ENCODE measurements at regions not wholly inside any gene's neighbourhood (a gene's known extent, or its start where the extent isn't known, plus 50 kb on each side); places are given as distances from the start of the nearest gene placed in this dataset.

DNA sequence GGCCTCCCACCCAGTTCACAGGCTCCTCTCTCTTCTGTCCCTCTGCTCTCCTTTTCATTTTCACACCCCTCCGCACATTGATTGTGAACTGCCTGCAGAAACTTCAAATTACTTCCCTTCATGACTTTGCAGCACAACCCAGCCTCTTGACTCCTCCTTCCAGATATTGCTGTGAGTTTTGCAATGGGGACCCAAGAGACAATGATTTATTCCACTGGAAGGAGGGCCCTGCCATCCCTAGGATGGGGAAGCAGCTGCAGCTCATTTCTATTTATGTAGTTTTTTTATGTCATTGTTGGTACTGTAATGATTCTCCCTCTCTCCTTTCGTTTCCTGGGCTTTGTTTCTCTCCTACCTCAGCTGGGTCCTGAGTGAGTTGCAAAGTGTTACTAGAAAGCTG is 364.9 kb downstream of the ICE1 start:
- TF ChIP-seq, protein P1, sequence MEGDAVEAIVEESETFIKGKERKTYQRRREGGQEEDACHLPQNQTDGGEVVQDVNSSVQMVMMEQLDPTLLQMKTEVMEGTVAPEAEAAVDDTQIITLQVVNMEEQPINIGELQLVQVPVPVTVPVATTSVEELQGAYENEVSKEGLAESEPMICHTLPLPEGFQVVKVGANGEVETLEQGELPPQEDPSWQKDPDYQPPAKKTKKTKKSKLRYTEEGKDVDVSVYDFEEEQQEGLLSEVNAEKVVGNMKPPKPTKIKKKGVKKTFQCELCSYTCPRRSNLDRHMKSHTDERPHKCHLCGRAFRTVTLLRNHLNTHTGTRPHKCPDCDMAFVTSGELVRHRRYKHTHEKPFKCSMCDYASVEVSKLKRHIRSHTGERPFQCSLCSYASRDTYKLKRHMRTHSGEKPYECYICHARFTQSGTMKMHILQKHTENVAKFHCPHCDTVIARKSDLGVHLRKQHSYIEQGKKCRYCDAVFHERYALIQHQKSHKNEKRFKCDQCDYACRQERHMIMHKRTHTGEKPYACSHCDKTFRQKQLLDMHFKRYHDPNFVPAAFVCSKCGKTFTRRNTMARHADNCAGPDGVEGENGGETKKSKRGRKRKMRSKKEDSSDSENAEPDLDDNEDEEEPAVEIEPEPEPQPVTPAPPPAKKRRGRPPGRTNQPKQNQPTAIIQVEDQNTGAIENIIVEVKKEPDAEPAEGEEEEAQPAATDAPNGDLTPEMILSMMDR (IDR thresholded peaks at IDR 0.05) = no peak
- no peak for TF ChIP-seq POLR2A (IDR thresholded peaks at IDR 0.05)
- no peak for TF ChIP-seq POLR2AphosphoS5 (IDR thresholded peaks at IDR 0.05)

Data from breast epithelium (tissue), 3 donors.